K562 (cell line): ENCODE measurements at regions not wholly inside any gene's neighbourhood (a gene's known extent, or its start where the extent isn't known, plus 50 kb on each side); places are given as distances from the start of the nearest gene placed in this dataset.

Experiments used
- ATAC-seq: fragments of 200-7000 bp; cut with Tn5 transposase; 3 replicates; pipeline ENCODE4 v1.9.1; 2020; ENCODE audit warnings: moderate library complexity
- BruUV-seq: library from RNA; stranded (reverse); fragments of 400-500 nt; replicated peaks from 2 replicates; lab custom pipeline; 2021; lab: Mats Ljungman, UMichigan
- CTCF ChIA-PET: fragments of 300-600 bp; formaldehyde crosslinking; extraction: SDS; loops from one replicate; lab custom pipeline; 2021; ENCODE audit warnings: low intra/inter-chr PET ratio; lab: Yijun Ruan, JAX
- POLR2A ChIA-PET: fragments of 300-600, 350-650 bp; sonication (Branson Sonifier 250); formaldehyde crosslinking; extraction: SDS; loops from one replicate; lab custom pipeline; 2021; ENCODE audit warnings: antibody characterized with exemption, inconsistent platforms; lab: Yijun Ruan, JAX
- DNase-seq, 4 experiments: peaks; one replicate each; pipeline versions ENCODE4 v3.0.0 to v3.0.0-alpha.2; 2011 to 2018; ENCODE audit warnings: low spot score in 3 of 4, mixed read lengths in 3 of 4; ENCODE audit errors: extremely low read depth in 1 of 4
- FAIRE-seq: peaks from 2 replicates; lab custom pipeline; 2011; peaks lifted over from hg19 to GRCh38; lab: Jason Lieb, UNC
- H2AFZ ChIP-seq: 2 replicates; pipeline ENCODE4 v1.6.0; 2011; ENCODE audit warnings: low read depth, low read length, control low read depth, inconsistent platforms
- H3K27ac ChIP-seq: fragments of 200-600 bp; 3 replicates; pipeline ENCODE4 v1.8.0; 2011; ENCODE audit warnings: low read depth, mild to moderate bottlenecking, control low read depth, inconsistent platforms, low read length, moderate library complexity, mixed read lengths; ENCODE audit errors: extremely low read depth
- H3K27me3 ChIP-seq, 2 experiments: fragments of 300-600 bp in 1 of 2; 2 replicates in 1 of 2; 3 replicates in 1 of 2; pipeline versions ENCODE4 v1.6.0 to v1.8.0; 2011; ENCODE audit warnings: inconsistent platforms in 2 of 2, low read length in 2 of 2, mild to moderate bottlenecking in 1 of 2, mixed read lengths in 1 of 2, moderate library complexity in 1 of 2; ENCODE audit not compliant: control insufficient read depth in 2 of 2, insufficient read depth in 2 of 2
- H3K36me3 ChIP-seq: fragments of 300-600 bp; 3 replicates; pipeline ENCODE4 v1.8.0; 2011; ENCODE audit warnings: mild to moderate bottlenecking, low read length, inconsistent platforms; ENCODE audit not compliant: control insufficient read depth, insufficient read depth
- H3K4me1 ChIP-seq, 2 experiments: fragments of 200-600 bp in 1 of 2; replicated peaks in 1 of 2; 2 replicates in 1 of 2; 3 replicates in 1 of 2; pipeline versions ENCODE4 v1.5.1 to v1.8.0; 2011; ENCODE audit warnings: inconsistent platforms in 2 of 2, low read length in 2 of 2, mild to moderate bottlenecking in 1 of 2, mixed read lengths in 1 of 2, moderate library complexity in 1 of 2; ENCODE audit not compliant: control insufficient read depth in 2 of 2, insufficient read depth in 2 of 2
- H3K4me2 ChIP-seq: 2 replicates; pipeline ENCODE4 v1.6.1; 2011; ENCODE audit warnings: low read length, control low read depth, inconsistent platforms, mixed read lengths; ENCODE audit not compliant: insufficient read depth
- H3K4me3 ChIP-seq: fragments of 200-600 bp; sonication (generic), shearing (Covaris generic); 2 replicates; pipeline ENCODE4 v1.5.1; 2016; ENCODE audit warnings: control low read depth, inconsistent platforms
- H3K79me2 ChIP-seq: fragments of 200-600 bp; 3 replicates; pipeline ENCODE4 v1.8.0; 2011; ENCODE audit warnings: low read length, inconsistent platforms; ENCODE audit not compliant: control insufficient read depth, insufficient read depth
- H3K9ac ChIP-seq, 2 experiments: 2 replicates each; pipeline versions ENCODE4 v1.6.0 to v1.6.1; 2011; ENCODE audit warnings: low read depth in 2 of 2, low read length in 2 of 2, control low read depth in 1 of 2, inconsistent platforms in 1 of 2, mild to moderate bottlenecking in 1 of 2, mixed read lengths in 1 of 2; ENCODE audit not compliant: insufficient read depth in 1 of 2
- H3K9me1 ChIP-seq: one replicate; pipeline ENCODE4 v1.6.0; 2011; ENCODE audit warnings: inconsistent platforms, mild to moderate bottlenecking, low read length, moderate library complexity; ENCODE audit not compliant: control insufficient read depth, insufficient read depth
- H3K9me3 ChIP-seq: replicated peaks from 2 replicates; pipeline ENCODE4 v1.5.1; 2011; ENCODE audit warnings: low read depth, low read length, inconsistent platforms; ENCODE audit not compliant: control insufficient read depth, insufficient read depth
- H4K20me1 ChIP-seq: replicated peaks from 2 replicates; pipeline ENCODE4 v1.6.1; 2011; ENCODE audit warnings: low read length, inconsistent platforms, mixed read lengths; ENCODE audit not compliant: control insufficient read depth, insufficient read depth
- BACH1 ChIP-seq: fragments of 200-800 bp; sonication (Bioruptor generic); IDR thresholded peaks from 2 replicates; pipeline ENCODE4 v1.6.1; 2016; ENCODE audit warnings: missing genetic modification characterization, missing compliant biosample characterization
- BHLHE40 ChIP-seq: IDR thresholded peaks from 2 replicates; pipeline ENCODE4 v1.6.1; 2011; ENCODE audit warnings: low read length, improper control_type of control experiment
- ILK ChIP-seq: fragments of 450-650 bp; IDR thresholded peaks from 2 replicates; pipeline ENCODE4 v1.6.1; 2016; ENCODE audit warnings: missing genetic modification characterization, low read depth, mild to moderate bottlenecking, missing compliant biosample characterization, moderate library complexity, borderline replicate concordance
- KAT2B ChIP-seq: IDR thresholded peaks from one replicate; pipeline ENCODE4 v1.6.1; 2012; ENCODE audit warnings: low read depth, mild to moderate bottlenecking, control low read depth, inconsistent platforms, low read length, moderate library complexity
- KLF16 ChIP-seq: IDR thresholded peaks from 2 replicates; pipeline ENCODE4 v1.6.1; 2016; ENCODE audit warnings: antibody characterized with exemption
- MAZ ChIP-seq, 2 experiments: fragments of 450-650 bp in 1 of 2; sonication (generic) in 1 of 2; formaldehyde crosslinking; IDR thresholded peaks in 1 of 2; conservative IDR thresholded peaks in 1 of 2; 2 replicates each; pipeline versions ENCODE4 v1.4.0 to v1.5.0; 2020; ENCODE audit warnings: mild to moderate bottlenecking in 1 of 2, missing genetic modification reagents in 1 of 2
- MECOM ChIP-seq: fragments of 250-450 bp; sonication (Bioruptor Pico); IDR thresholded peaks from 2 replicates; pipeline ENCODE4 v1.8.0; 2022; ENCODE audit warnings: inconsistent platforms
- MXI1 ChIP-seq: IDR thresholded peaks from 2 replicates; pipeline ENCODE4 v1.6.1; 2011; ENCODE audit warnings: low read depth, mild to moderate bottlenecking, improper control_type of control experiment, low read length
- NFYB ChIP-seq: IDR thresholded peaks from 2 replicates; pipeline ENCODE4 v1.6.1; 2011; ENCODE audit warnings: mild to moderate bottlenecking, moderate library complexity; ENCODE audit not compliant: insufficient read length; ENCODE audit errors: extremely low read depth
- POLR2G ChIP-seq: fragments of 200-400 bp; formaldehyde crosslinking; IDR thresholded peaks from 2 replicates; pipeline ENCODE4 v1.6.1; 2017; ENCODE audit warnings: low read depth, mild to moderate bottlenecking, antibody characterized with exemption, low read length, moderate library complexity
- PRPF4 ChIP-seq: fragments of 200-400 bp; formaldehyde crosslinking; IDR thresholded peaks from one replicate; pipeline ENCODE4 v1.6.1; 2017; ENCODE audit warnings: low read length, low read depth, mild to moderate bottlenecking; ENCODE audit not compliant: insufficient read depth, poor library complexity, severe bottlenecking
- SMAD1 ChIP-seq: fragments of 150-350 bp; IDR thresholded peaks from 2 replicates; pipeline ENCODE4 v1.6.1; 2014; ENCODE audit warnings: low read length, low read depth; ENCODE audit not compliant: partially characterized antibody
- TFAM ChIP-seq: fragments of 250-450 bp; sonication (Bioruptor Pico); conservative IDR thresholded peaks from 2 replicates; pipeline ENCODE4 v1.5.0; 2021; ENCODE audit warnings: mild to moderate bottlenecking, moderate library complexity
- ZKSCAN3 ChIP-seq: fragments of 250-450 bp; sonication (Bioruptor Pico); IDR thresholded peaks from 2 replicates; pipeline ENCODE4 v1.4.0; 2020
- ZNF644 ChIP-seq: fragments of 200-800 bp; sonication (Bioruptor generic); IDR thresholded peaks from 2 replicates; pipeline ENCODE4 v1.6.1; 2016; ENCODE audit warnings: low read depth, missing genetic modification characterization, missing compliant biosample characterization
- ZNF766 ChIP-seq: fragments of 200-800 bp; sonication (Bioruptor generic); conservative IDR thresholded peaks from 2 replicates; pipeline ENCODE4 v1.6.1; 2016; ENCODE audit warnings: missing genetic modification characterization, missing compliant biosample characterization
- WGBS: fragments of 100-300 bp; shearing (Covaris generic); methylation state at CpG from one replicate; pipeline ENCODE4 v1.1.6; 2016; ENCODE audit warnings: low coverage, mixed read lengths; ENCODE audit not compliant: insufficient coverage; ENCODE audit errors: missing lambda C conversion rate; 5-methylcytosine and 5-hydroxymethylcytosine counted together
- in situ Hi-C: fragments of 300-500 bp; cut with MboI; formaldehyde crosslinking; loops from 4 replicates; pipeline ENCODE4 v1.15.0; 2018; ENCODE audit warnings: inconsistent platforms, mixed read lengths
- intact Hi-C: fragments of 100-400 bp; cut with micrococcal nuclease; formaldehyde crosslinking; loops from 2 replicates; pipeline ENCODE4 v1.14.2; 2022
- TF ChIP-seq, protein P1 (sequence below): IDR thresholded peaks from 2 replicates; pipeline ENCODE4 v1.6.1; 2011; ENCODE audit not compliant: insufficient read length; ENCODE audit errors: extremely low read depth
- TF ChIP-seq, protein P2 (sequence below): sonication (generic); formaldehyde crosslinking; IDR thresholded peaks from 2 replicates; pipeline ENCODE4 v1.9.0; 2022; ENCODE audit warnings: mild to moderate bottlenecking, missing genetic modification reagents

DNA sequence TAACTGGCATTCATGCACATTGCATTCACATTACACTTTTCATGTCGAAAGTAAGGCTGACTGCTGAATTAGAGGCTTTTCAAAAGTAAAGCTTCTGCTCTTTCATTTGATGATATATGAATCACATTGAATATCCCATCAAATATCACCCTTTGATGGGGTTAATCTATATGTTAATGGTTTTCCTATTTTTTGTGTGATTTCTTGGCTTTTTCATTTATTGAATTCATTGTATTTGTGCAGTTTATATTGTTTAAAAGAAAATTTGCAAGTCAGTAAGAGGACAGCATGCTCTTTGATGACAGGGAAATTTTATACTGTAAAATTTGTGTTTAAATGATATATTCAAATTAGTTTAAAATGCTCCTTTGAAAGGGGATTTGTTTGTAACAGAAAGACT, 344.1 kb downstream of the PCDH10 start:
- H3K36me3 ChIP-seq: no peaks in the 10 kb centered on the region
- H3K9me3 ChIP-seq: no peaks in the 10 kb centered on the region
- no peaks in the 10 kb centered on the region for H3K4me1 ChIP-seq
- intact Hi-C loops (no loop called here), in situ Hi-C loops (no loop called here)
- DNase-seq: no peak
- H3K9ac ChIP-seq: no peak overlapping the region
- no peak overlapping the region for H3K4me3 ChIP-seq
- no peaks in the 10 kb centered on the region for H3K9me1 ChIP-seq
- no peak for ATAC-seq
- BruUV-seq: no TSS peak
- no peaks in the 10 kb centered on the region for H3K27me3 ChIP-seq
- WGBS: 0% methylated on average over 1 of the region's 1 CpG
- POLR2A ChIA-PET: no interaction called here
- no peak overlapping the region for H3K4me2 ChIP-seq
- FAIRE-seq: no peak
- no peaks in the 10 kb centered on the region for H4K20me1 ChIP-seq
- H3K79me2 ChIP-seq: no peaks in the 10 kb centered on the region
- H2AFZ ChIP-seq: no peak overlapping the region
- CTCF ChIA-PET: no interaction called here
- H3K27ac ChIP-seq: no peak overlapping the region
- TF ChIP-seq, protein P1, sequence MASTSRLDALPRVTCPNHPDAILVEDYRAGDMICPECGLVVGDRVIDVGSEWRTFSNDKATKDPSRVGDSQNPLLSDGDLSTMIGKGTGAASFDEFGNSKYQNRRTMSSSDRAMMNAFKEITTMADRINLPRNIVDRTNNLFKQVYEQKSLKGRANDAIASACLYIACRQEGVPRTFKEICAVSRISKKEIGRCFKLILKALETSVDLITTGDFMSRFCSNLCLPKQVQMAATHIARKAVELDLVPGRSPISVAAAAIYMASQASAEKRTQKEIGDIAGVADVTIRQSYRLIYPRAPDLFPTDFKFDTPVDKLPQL: no peak
- TF ChIP-seq PRPF4: no peak
- no peak for TF ChIP-seq ZKSCAN3 (CRISPR knock-in tag)

DNA sequence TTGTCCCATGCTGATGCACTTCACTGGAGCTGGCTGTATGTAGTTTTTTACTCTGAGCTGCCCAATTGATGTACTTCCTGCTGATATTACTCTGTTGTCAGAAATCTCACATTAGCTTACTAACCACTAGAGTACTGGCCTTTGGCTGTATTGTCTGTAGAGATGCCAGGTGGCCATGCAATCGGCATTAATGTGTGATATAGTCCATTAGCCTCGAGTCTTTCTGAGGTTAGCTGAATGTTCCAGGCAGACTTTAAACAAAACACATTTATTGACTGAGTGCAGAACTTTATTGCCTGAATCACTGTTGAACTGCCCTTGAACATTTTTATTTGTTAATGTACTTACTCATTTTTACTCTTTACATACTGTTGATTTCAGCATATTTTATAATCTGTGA, 335.2 kb downstream of the PCDH10 start:
- Histone ChIP-seq H3K9me1 (no peaks in the 10 kb centered on the region), H4K20me1 (no peaks in the 10 kb centered on the region), H3K9me3 (no peaks in the 10 kb centered on the region), H3K79me2 (no peaks in the 10 kb centered on the region), H3K36me3 (no peaks in the 10 kb centered on the region), H3K4me1 (no peaks in the 10 kb centered on the region), H3K27me3 (no peaks in the 10 kb centered on the region), H3K4me2 (no peak overlapping the region), H3K9ac (no peak overlapping the region), H2AFZ (no peak overlapping the region), H3K4me3 (no peak overlapping the region), H3K27ac (no peak overlapping the region)
- intact Hi-C loops: no loop called here
- TF ChIP-seq ILK (tag) (no peak), MAZ (CRISPR knock-in tag; conservative IDR thresholded peaks at IDR 0.05 in 1 of 2, IDR thresholded peaks at IDR 0.05 in 1 of 2) (no peak), SMAD1 (no peak), ZNF766 (CRISPR knock-in tag) (no peak), MECOM (CRISPR knock-in tag) (no peak), KAT2B (no peak), BACH1 (tag) (no peak), TFAM (CRISPR knock-in tag) (no peak), BHLHE40 (no peak), ZNF644 (no peak), KLF16 (no peak), MXI1 (no peak), POLR2G (no peak), NFYB (no peak)
- TF ChIP-seq, protein P2, sequence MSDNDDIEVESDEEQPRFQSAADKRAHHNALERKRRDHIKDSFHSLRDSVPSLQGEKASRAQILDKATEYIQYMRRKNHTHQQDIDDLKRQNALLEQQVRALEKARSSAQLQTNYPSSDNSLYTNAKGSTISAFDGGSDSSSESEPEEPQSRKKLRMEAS: no peak
- ChIA-PET CTCF (no interaction called here), POLR2A (interaction anchor here (0.6 kb wide), 1 partner anchor 1739 kb away, joined by 3 read pairs; no protein-coding TSS in a partner anchor)
- WGBS: 6% methylated on average over 2 of the region's 2 CpGs
- no TSS peak for BruUV-seq
- in situ Hi-C loops: no loop called here
- DNase-seq (no peak), ATAC-seq (no peak), FAIRE-seq (no peak)
